NCI-H226 (cell line): ENCODE measurements at regions not wholly inside any gene's neighbourhood (a gene's known extent, or its start where the extent isn't known, plus 50 kb on each side); places are given as distances from the start of the nearest gene placed in this dataset.
"Not testable (repeated sequence)": the region's sequence is repeated elsewhere in the genome, so short reads cannot be mapped to it uniquely, and the experiment has no call there.

Experiments
- DNase-seq: peaks from one replicate; pipeline ENCODE4 v3.0.0-alpha.2; 2015

- not testable (repeated sequence) for DNase-seq
Observed at GRCh38 chr14:106770158-106770672, 1243.8 kb downstream of the TMEM121 start.

GRCh38 chr14:106774889-106775480, 1248.6 kb downstream of the TMEM121 start:
- not testable (repeated sequence) for DNase-seq

DNA sequence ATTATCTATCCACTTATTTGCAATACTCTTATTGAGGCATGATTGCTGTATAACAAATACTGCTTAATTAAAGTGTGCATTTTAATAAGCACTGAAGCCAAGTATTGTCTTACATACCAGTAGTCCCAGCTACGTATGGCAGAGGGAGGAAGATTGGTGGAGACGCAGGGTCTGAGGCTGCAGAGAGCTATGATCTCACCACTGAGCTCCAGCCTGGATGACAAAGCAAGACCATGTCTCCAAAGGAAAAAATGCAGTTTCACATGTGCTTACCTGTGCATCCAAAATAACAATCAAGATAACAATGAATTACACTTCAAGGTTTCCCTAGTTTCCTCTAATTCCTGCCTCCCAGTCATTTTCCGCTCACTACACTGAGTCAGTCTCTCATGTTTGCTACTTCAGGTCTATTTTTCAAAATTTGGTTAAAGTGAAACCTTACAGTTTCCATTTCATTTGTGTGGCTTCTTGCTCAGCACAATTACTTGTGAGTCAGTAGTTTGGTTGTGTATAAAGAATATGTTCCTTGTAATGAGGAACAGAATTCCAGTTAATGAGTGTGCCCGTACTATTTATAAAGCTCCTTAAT, 1250.1 kb downstream of the TMEM121 start:
- no peak for DNase-seq

DNA sequence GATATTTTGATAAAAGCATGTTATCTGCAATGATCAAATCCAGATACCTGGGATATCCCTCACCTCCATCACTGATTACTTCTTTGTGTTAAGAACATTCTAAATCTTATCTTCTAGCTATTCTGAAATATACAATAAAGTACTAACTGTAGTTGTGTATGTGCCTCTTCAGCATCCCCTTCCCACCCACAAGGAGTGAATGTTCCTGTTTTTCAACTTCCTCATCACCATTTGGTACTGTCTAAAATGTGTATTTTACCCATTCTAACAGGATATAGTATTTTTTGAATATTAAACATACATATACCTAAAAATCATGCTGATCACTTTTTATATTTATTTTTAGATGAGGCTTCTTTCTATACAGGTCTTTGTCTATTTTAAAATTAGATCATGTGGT, 1252.6 kb downstream of the TMEM121 start:
- no peak for DNase-seq

GRCh38 chr14:106786697-106787096, 1260.3 kb downstream of the TMEM121 start:
- DNase-seq, result no peak

DNA sequence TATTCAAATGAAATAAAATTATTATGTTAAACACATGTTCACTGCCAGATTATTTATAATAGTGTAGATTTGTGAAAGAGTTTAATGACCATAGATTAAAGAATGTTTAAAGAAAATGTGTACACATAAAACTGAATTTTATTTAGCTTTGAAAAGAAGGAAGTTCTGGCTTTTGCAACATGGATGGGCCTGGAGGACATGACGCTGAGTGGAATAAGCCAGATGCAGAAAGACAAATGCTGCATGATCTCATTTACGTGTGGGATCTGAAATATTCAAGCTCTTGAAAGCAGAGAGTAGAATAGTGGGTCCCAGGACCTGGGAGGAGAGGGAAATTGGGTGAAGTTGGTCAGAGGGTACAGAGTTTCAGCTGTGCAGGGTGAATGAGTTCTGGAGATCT, 1261.2 kb downstream of the TMEM121 start:
- no peak for DNase-seq

GRCh38 chr14:106788534-106788933, 1262.2 kb downstream of the TMEM121 start:
- DNase-seq, result no peak

- DNase-seq, result no peak
Observed at GRCh38 chr14:106789318-106789717, 1262.9 kb downstream of the TMEM121 start.

DNA sequence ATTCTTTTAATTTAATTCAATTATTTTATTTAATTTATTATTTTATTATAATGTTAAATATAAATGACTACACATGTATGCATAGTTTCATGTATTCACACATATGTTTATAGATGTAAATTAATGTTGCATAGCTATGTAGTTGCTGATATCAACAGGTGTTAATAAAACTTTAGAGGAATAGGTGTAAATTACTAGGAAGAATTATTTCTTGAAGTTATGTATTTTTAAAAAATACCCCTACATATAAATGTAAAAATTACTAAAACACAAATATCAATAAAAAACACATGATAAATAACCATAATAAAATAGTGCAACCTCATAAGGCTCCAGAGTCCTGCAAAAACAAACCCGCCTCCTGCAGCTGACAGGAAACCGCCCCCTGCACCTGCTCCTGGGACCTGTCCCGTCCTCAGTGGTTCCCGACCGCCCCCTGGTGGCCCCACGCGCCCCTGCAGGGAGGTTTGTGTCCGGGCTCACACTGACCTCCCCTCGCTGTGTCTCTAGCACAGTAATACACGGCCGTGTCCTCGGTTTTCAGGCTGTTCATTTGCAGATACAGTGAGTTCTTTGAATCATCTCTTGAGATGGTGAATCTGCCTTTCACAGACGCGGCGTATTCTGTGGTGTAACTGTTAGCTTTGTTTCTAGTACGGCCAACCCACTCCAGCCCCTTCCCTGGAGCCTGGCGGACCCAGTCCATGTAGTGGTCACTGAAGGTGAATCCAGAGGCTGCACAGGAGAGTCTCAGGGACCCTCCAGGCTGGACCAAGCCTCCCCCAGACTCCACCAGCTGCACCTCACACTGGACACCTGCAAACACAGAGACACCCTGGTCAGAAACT, 1264.0 kb downstream of the TMEM121 start:
- no peak for DNase-seq

DNA sequence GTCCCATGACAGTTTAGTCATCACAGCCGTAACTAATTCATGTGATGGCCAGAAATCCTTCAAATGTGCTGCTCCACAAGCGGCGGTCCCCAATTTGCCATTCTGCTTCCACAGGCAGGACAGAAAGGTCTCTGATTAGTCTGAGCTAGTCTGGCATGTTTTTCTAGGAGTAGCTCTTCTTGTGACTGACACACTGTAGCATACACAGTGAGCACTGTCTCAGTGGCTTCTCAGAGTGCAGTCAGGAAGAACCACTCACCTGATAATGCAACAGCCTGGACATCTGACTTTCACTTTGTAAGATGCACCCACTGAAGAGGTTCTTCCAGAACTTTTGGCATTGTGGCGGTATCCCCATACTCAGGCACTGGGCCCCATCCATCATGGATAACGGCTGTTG, 1266.2 kb downstream of the TMEM121 start:
- no peak for DNase-seq

- not testable (repeated sequence) for DNase-seq
Observed at GRCh38 chr14:106798166-106798565, 1271.8 kb downstream of the TMEM121 start.

GRCh38 chr14:106802413-106803364, 1276.3 kb downstream of the TMEM121 start:
- DNase-seq, result no peak

DNA sequence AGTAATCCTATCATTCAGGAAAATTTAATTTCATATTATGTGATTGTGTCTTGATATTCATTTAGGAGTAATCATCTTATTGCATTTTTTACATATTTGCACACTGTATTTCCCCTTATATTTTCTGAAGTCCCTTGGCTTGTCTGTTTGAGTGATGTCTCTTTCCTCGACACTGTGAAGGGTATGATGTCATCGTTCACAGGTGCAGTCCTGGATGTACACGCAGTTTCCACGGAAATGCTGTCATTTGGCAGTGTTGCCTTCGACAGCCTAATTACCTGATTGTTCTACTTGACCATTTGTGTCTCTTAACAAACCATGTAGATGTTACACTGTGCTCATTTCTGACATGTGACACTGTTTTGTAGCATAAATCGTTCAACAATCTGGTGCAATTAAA, 1277.0 kb downstream of the TMEM121 start:
- DNase-seq, result no peak

- DNase-seq, result no peak
Observed at GRCh38 chr14:106807493-106807892, 1281.1 kb downstream of the TMEM121 start.

DNA sequence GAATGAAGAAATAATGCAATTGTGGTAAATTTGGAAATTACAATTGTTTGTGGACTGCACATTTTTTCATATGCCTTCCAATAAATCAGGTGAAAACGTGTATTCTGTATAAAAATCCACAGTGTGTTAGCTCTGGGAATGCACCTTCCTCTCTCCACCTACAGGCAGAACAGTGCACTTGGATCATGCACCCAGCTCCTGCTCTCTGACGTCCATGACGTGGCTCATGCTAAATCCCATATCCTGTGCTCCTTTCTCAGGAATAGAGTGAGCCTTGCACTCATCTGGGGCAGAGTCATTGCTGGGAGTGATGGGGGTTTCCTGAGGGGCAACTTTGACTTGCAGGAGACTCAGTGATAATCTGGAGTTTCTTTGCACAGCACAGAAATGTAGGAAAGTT, 1282.1 kb downstream of the TMEM121 start:
- no peak for DNase-seq

- no peak for DNase-seq
Observed at GRCh38 chr14:106808907-106809306, 1282.5 kb downstream of the TMEM121 start.

GRCh38 chr14:106809615-106810014, 1283.2 kb downstream of the TMEM121 start:
- no peak for DNase-seq

DNA sequence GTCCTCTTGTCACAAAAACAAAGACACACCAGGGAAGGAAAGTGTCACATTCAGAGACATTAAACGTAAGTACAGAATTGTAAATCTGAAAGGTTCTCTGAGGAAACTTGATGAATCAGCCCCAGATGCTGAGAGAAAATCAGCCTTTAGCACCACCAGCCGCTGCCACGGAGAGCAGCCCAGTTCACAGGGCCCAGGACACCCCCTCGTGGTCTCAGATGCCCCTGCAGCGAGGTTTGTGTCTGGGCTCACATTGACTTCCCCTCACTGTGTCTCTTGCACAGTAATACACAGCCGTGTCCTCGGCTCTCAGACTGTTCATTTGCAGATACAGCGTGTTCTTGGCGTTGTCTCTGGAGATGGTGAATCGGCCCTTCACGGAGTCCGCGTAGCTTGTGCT, 1283.8 kb downstream of the TMEM121 start:
- not testable (repeated sequence) for DNase-seq

DNA sequence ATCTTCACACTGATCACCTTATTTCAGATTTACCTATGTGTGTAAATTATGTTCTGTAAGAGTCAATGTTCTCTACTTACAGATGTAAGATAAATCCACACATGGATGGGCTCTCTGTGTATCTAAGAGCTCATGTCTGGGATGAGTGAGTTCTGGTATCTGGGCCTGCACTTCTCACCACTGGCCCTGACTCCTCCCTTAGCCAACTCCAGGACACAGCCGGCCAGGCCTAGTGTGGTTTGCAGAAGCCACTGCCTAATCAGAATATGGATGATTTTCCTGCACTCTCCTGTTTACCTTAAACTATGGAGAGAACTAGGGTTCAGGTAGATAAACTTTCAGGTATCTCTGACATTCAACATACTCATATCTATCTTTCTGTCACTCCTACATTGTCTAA, 1284.8 kb downstream of the TMEM121 start:
- DNase-seq, result no peak

DNA sequence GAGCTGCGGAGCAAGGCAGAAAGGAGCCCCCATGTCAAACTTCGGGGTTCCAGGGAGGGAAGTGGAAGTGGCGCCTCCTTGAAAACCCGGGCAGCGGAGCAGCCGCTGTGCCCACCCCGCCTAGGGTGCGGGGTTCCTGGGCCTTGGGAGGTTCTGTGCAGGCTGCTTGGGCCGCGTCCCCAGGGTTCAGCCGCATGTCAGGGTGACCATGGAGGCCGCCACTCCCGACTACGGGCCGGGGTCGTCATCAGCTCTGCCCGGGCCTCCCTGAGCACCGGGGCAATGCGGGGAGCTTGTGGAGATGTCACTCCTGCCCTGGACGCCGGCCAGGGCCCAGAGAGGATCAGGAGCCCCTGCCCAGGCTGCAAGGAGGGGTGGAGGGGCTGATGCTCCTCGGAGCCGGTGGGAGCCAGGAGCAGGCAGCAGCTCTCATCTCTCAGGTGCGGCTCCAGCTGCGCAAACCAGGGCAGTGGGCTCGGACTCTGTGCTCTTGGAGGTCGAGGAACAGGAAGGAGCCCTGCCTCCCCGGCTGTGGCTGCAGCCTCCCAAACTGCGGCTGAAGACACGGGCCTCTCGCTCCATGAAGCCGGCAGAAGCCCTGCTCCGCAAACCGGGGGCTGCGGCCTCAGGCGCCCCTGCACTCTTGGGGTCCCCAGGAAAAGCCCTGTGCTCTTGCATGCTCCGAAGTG, 1286.5 kb downstream of the TMEM121 start:
- DNase-seq, result no peak

- no peak for DNase-seq
Observed at GRCh38 chr14:106813477-106813823, 1287.1 kb downstream of the TMEM121 start.

- DNase-seq, result no peak
Observed at GRCh38 chr14:106820119-106820518, 1293.7 kb downstream of the TMEM121 start.
